MM.1S (cell line): ENCODE measurements at regions not wholly inside any gene's neighbourhood (a gene's known extent, or its start where the extent isn't known, plus 50 kb on each side); places are given as distances from the start of the nearest gene placed in this dataset.

Source experiments
- CTCF ChIP-seq: fragments of 300-600 bp; sonication (generic); IDR thresholded peaks from 2 replicates; pipeline ENCODE4 v1.5.1; 2016; ENCODE audit warnings: antibody characterized with exemption, low read length, mixed read lengths
- EZH2 ChIP-seq: fragments of 300-600 bp; sonication (generic); optimal IDR thresholded peaks from 2 replicates; pipeline ENCODE3; 2017; ENCODE audit warnings: low read depth, mild to moderate bottlenecking, antibody characterized with exemption, low read length, mixed read lengths
- EZH2phosphoT487 ChIP-seq: fragments of 300-600 bp; sonication (generic); IDR thresholded peaks from 2 replicates; pipeline ENCODE4 v1.6.1; 2018; ENCODE audit warnings: antibody characterized with exemption, low read length

DNA sequence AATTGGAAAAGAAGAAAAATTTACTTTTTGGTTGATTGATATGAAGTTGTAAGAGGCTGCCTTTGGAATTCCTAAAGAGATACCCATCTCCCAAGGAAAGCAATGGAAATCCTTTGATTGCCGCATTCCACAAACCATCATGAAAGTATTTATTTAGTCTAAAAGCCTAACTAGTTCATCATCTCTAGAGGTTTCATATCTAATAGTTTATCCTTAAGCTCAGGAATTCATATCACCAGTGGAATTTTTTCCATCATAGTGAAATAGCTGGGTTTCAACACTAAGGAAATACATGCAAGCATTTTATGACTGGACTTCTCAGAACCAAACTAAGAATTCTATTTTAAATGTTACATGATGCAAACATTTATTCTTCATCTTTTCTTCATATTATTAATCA lies 144.9 kb downstream of the FBXO8 start:
- TF ChIP-seq EZH2 (no peak), CTCF (no peak), EZH2phosphoT487 (no peak)
